ENCODE measurements at regions not wholly inside any gene's neighbourhood (a gene's known extent, or its start where the extent isn't known, plus 50 kb on each side); places are given as distances from the start of the nearest gene placed in this dataset.

GRCh38 chr9:89835666-89836065 lies 230.9 kb downstream of the GADD45G start:
- ATAC-seq: no peak
- intact Hi-C loops (cut with DNase I): no loop called here
- no peaks in the 10 kb centered on the region for H3K36me3 ChIP-seq

GRCh38 chr9:89837162-89837933 lies 232.5 kb downstream of the GADD45G start:
- intact Hi-C loops (cut with DNase I): no loop called here

More at GRCh38 chr9:89835666-89836065, 230.9 kb downstream of the GADD45G start:
- Histone ChIP-seq H3K9me3 (no peaks in the 10 kb centered on the region), H3K27me3 (no peaks in the 10 kb centered on the region), H3K27ac (no peak overlapping the region), H3K4me1 (peaks cover 0 to 15% of the 10 kb centered on the region in 2 donors), H3K4me3 (no peak overlapping the region)
- DNase-seq: no peak
- no peak for TF ChIP-seq CTCF (IDR thresholded peaks at IDR 0.05)

GRCh38 chr9:89837934-89838310 lies 233.1 kb downstream of the GADD45G start:
- ATAC-seq (no peak), DNase-seq (no peak)
- H3K9me3 ChIP-seq: no peaks in the 10 kb centered on the region
- TF ChIP-seq CTCF (IDR thresholded peaks at IDR 0.05): no peak
- H3K27me3 ChIP-seq: no peaks in the 10 kb centered on the region
- H3K36me3 ChIP-seq: no peaks in the 10 kb centered on the region
- no peak overlapping the region for H3K27ac ChIP-seq
- H3K4me3 ChIP-seq: no peak overlapping the region
- intact Hi-C loops (cut with DNase I): no loop called here
- H3K4me1 ChIP-seq: peaks cover 0 to 23% of the 10 kb centered on the region in 2 donors

More at GRCh38 chr9:89837162-89837933, 232.5 kb downstream of the GADD45G start:
- H3K9me3 ChIP-seq: no peaks in the 10 kb centered on the region
- no peaks in the 10 kb centered on the region for H3K36me3 ChIP-seq
- H3K4me3 ChIP-seq: no peak overlapping the region
- no peaks in the 10 kb centered on the region for H3K27me3 ChIP-seq
- DNase-seq (peak in 2 of 4 donors; percentile 49 to 73), ATAC-seq (peak; percentile 10)
- no peak for TF ChIP-seq CTCF (IDR thresholded peaks at IDR 0.05)
- H3K27ac ChIP-seq: no peak overlapping the region
- H3K4me1 ChIP-seq: peaks cover 0 to 22% of the 10 kb centered on the region in 2 donors

GRCh38 chr9:89838621-89839020 lies 233.8 kb downstream of the GADD45G start:
- peaks cover 0 to 23% of the 10 kb centered on the region in 2 donors for H3K4me1 ChIP-seq
- DNase-seq (no peak), ATAC-seq (no peak)
- TF ChIP-seq CTCF (IDR thresholded peaks at IDR 0.05): no peak
- H3K27me3 ChIP-seq: no peaks in the 10 kb centered on the region
- H3K36me3 ChIP-seq: no peaks in the 10 kb centered on the region
- no peak overlapping the region for H3K27ac ChIP-seq
- intact Hi-C loops (cut with DNase I): no loop called here
- H3K4me3 ChIP-seq: no peak overlapping the region
- H3K9me3 ChIP-seq: no peaks in the 10 kb centered on the region

GRCh38 chr9:89839449-89839848 lies 234.6 kb downstream of the GADD45G start:
- DNase-seq: no peak
- Histone ChIP-seq H3K27ac (no peak overlapping the region), H3K4me3 (no peak overlapping the region), H3K9me3 (no peaks in the 10 kb centered on the region), H3K36me3 (no peaks in the 10 kb centered on the region), H3K4me1 (peaks cover 0 to 23% of the 10 kb centered on the region in 2 donors), H3K27me3 (no peaks in the 10 kb centered on the region)
- TF ChIP-seq CTCF (IDR thresholded peaks at IDR 0.05): no peak
- ATAC-seq: no peak
- intact Hi-C loops (cut with DNase I): no loop called here
